Stimulated activated CD4-positive, alpha-beta T cell treated with anti-CD3 and anti-CD28 coated beads, Interleukin-4, amount 100 ng/mL, for 48 hours (primary cell): ENCODE measurements at regions not wholly inside any gene's neighbourhood (a gene's known extent, or its start where the extent isn't known, plus 50 kb on each side); places are given as distances from the start of the nearest gene placed in this dataset.

ENCODE experiments used
- DNase-seq, 2 donors: peaks; one replicate each; pipeline ENCODE4 v3.0.0-alpha.2; 2020; ENCODE audit warnings: low read depth in 2 of 2

DNA sequence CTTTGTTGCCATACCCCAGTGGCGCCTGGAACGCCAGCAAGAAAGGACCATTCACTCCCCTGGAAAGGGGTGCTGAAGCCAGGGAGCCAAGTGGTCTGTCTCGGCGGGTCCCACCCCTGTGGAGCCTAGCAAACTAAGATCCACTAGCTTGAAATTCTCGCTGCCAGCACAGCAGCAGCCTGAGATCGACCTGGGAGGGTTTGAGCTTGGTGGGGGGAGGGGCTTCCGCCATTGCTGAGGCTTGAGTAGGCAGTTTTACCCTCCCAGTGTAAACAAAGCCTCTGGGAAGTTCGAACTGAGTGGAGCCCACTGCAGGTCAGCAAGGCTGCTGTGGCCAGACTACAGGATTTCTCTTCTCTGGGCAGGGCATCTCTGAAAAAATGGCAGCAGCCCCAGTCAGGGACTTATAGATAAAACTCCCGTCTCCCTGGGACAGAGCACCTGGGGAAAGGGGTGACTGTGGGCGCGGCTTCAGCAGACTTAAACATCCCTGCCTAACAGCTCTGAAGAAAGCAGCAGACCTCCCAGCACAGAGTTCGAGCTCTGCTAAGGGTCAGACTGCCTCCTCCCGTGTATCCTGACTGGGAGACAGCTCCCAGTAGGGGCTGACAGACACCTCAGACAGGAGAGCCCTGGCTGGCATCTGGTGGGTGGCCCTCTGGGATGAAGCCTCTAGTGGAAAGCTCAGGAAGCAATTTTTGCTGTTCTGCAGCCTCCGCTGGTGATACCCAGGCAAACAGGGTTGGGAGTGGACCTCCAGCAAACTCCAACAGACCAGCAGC lies 281.1 kb upstream of the SP4 start:
- DNase-seq, result no peak

- DNase-seq, result no peak
These were observed 278.1 kb upstream of the SP4 start for GRCh38 chr7:21149809-21150208.

- DNase-seq, result no peak
These were observed 273.3 kb upstream of the SP4 start for GRCh38 chr7:21154614-21155013.

DNA sequence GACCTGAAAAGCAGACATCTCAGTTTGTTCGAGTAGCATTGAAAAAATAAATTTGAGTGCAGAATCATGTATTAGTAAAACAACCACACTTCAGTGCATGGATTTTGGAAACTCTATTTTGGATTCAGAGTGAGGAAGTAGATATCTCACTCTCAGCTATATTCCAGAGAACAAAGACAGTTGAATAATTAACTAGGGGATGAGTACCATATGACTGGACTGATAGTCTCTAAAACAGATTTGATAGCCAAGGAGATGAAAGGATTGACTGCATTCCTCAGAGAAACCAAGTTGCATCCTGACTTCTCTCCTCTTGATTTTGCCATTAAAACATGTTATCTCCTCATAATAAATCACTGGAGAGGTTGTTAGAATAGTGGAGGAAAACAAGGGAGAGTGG lies 268.4 kb upstream of the SP4 start:
- no peak for DNase-seq

DNA sequence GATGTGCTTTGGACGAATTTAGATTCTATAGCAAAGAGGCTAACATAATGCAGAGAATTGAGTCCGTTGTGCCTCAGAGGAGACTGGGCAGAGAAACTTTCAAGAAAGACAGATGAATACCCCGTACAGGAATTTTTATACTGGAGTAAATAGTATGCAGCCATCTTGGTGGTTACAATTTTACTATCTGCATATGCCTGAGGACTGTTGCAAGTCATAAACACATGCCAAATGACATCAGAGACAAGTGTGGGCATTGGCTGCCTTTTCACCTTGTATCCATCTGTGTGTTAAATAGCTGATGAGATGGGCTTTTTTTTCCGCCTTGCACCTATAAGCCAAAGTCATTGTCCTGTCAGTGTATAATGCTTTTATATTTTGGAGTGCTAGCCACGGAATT lies 267.5 kb upstream of the SP4 start:
- no peak for DNase-seq

GRCh38 chr7:21167942-21168341 lies 259.9 kb upstream of the SP4 start:
- DNase-seq, result no peak

GRCh38 chr7:21169667-21170580 lies 258.0 kb upstream of the SP4 start:
- no peak for DNase-seq

DNA sequence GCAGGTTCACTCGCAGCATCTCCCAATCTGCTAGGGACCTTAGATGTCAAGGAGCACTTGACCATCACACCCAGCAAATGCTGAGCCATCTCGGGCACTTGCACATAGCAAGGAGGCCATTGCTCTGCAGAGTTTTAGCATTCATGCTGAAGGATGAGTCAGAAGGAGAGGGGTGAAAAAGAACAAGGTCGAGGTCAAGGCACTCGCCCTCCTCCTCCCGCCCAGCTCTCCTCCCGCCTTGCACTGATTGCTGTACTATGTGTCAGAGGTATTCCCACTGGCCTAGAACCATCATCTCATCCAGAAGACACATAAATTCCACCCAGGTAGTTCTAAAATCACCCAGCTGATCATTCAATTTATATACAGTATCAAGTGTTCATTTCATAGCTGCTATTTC lies 255.1 kb upstream of the SP4 start:
- DNase-seq, result no peak

DNA sequence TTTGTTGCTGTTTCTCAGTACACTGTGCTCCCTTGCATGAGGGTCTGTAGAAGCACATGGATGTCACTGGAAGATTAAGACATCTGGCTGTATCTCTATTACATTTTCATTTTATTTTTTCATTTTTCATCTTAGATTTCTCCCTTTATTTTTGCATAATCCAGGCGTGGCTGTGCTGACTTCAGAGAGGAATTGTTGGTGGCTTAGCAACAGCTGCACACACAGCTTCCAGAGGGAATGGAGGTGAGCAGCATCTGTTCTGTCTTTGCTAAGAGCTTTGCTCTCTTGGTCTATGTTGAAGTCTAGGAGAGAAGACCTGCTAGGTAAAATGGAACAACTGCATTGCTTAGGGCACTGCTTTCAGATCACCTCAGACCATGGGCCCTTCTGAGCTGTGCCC lies 254.4 kb upstream of the SP4 start:
- DNase-seq, result no peak

GRCh38 chr7:21175714-21176113 lies 252.2 kb upstream of the SP4 start:
- no peak for DNase-seq

GRCh38 chr7:21184942-21185652 lies 242.8 kb upstream of the SP4 start:
- DNase-seq, result no peak

DNA sequence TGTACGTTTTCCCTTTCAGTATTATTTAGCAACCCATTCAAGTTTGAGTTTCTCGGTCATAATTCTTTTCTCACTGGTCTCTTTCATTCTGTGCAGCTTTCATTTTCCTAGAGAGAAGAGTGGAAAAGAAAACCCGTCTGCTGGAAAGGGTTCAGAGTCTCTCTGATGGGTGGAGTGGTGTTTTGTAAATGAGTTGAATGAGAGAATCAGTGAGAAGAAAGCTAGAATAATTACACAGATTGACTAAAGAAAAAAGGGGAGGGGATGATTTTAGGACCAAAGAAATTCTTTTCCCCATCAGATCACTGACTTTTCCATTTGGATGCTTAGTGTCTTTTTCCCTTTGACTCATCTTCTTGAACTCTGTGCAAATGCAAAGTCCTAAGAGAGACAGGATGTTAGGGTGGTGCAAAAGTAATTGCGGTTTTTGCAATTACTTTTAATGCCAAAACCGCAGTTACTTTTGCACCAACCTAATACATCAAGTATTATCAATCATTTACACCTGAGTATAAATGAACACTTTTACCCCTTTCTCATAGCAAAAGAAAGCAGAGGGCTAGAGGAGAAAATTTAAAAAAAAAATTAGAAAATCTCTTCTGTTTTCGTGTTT lies 242.1 kb upstream of the SP4 start:
- DNase-seq, result no peak

DNA sequence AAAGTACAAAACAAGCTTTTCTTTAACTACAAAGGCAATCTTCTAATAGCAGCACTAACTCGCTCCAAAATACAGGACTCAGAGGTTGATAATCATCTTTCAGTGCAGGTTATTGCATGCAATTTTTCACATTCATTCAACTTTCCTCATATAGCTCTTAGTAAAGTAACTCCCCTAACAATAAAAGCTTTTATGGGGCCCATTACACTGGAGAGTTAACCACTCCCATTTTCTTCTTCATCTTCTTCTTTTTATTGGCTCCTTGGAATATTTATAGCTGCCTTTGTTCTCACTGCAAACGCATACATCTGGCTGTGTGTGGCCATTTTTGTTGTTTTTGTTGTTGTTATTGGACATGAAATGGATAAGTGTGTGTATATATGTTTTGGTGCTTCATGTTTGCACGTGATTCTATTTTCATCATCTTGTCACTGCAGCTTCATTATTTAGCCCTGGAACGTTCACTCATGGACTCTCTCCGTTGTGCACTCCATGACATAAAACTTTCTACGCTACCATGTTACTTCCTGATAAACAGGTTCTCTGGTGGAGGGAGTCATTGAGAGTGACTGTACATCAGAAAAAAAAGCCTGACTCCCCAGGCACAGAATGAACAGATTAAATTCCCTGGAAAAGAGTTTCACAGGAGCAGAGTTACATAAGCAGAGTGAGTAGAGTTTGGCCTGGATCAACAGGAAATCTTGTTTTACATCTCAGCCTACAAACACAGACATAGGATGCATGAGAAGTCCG lies 236.4 kb upstream of the SP4 start:
- no peak for DNase-seq

DNA sequence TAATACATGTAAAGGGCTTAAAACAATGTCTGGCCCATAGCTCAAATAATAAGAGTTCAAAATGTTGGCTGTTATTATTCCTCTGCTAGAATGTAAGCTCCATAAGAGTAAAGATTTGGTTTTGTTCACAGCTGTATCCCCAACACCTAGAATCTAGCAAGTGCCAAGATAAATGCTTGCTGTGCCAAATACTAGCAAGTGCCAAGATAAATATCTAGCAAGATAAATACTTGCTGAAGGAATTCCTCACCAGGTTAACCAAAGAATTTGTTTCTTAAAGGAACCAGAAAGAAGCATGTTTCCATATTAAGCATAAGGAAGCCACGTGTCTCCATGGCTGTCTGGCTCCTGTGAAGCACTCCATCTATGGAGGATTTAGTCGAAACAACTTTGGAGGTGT lies 235.2 kb upstream of the SP4 start:
- DNase-seq, result no peak

DNA sequence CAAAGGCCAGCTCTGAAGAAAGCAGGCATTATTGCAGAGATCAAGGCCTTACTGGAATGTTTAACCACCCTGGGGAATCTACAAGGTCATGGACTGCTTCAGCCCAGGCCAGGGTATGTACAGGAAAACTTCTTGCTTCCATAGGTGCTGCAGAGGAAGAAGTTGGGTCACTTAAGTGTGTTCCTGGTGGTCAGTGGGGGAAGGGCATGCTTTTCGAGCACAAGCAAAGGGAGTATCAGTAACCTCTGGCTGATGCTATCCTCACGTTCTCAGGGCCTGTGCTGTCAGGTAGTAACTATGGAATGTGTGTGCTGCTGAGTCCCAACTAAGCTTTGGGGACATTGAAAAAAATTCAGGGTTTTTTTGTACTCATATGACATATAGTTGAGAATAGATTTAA lies 234.0 kb upstream of the SP4 start:
- no peak for DNase-seq

- DNase-seq, result no peak
These were observed 232.9 kb upstream of the SP4 start for GRCh38 chr7:21194936-21195335.

DNA sequence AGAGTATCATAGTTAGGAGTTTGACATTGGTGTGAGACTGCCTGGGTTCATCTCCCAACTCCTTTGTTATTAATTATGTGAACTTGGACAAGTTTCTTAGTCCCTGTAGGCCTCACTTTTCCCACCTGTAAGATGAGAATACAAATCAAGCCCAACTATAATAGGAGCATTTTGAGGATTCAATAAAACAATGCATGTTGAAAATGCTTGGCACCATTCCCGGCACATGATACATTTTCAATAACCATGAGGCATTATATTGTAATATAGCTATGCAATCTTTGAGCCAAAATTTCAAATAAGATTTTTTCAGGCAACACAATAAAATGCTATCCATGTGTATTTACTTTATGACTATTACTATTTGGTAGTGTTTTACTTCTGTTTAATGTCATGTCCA lies 229.0 kb upstream of the SP4 start:
- no peak for DNase-seq

GRCh38 chr7:21200503-21200902 lies 227.4 kb upstream of the SP4 start:
- no peak for DNase-seq

DNA sequence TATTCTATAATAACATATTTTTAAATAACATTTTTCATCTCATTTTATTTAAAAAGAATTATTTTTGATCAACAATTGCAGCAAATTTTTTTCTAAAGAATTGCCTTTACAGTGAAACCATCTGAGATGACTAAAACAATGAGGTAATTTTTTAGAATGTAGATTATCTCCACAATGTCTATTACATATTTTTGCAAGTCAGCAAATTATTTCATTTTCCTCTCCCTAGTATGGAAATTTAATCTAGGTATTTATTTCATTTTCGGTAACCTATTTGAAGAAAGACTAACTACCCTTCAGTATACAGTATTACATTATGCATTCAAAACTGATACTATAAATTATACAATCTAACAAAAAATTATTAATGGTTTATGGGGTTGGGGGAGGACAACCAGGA lies 213.2 kb upstream of the SP4 start:
- DNase-seq, result no peak

DNA sequence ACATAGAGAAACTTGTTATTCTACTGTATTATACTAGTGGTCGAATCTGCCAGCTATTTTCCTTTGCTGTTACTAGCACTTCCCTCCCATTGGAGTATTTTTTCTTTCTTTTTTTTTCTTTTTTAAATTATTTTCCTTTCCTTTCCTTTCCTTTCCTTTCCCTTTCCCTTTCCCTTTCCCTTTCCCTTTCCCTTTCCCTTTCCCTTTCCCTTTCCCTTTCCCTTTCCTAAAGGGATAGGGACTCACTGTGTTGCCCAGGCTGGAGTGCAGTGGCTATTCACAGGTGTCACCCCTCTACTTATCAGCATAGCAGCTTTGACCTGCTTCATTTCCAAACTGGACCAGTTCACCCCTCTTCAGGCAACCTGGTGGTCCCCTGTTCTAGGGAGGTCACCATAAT lies 212.6 kb upstream of the SP4 start:
- no peak for DNase-seq

DNA sequence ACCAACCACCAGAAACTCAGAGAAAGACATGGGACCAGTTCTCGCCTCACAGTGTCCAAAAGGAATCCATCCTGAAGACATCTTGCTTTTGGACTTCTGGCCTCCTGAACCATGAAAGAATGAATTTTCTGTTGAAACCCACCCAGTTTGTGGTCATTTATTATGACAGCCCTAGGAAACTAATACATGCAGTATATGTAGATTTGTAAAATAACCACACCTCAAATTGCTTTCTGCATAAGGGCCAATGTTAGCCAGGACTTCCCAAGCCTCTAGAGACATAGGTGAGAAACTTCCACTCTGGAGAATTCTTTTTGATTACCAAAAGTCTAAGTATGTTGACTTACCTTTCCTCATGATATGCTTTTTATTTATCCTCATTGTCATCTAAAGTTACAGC lies 210.5 kb upstream of the SP4 start:
- no peak for DNase-seq
